Prostate gland (tissue), 2 donors: ENCODE measurements at regions not wholly inside any gene's neighbourhood (a gene's known extent, or its start where the extent isn't known, plus 50 kb on each side); places are given as distances from the start of the nearest gene placed in this dataset.

Source experiments
- DNase-seq: peaks from one replicate; pipeline ENCODE4 v3.0.0-alpha.2; 2019; ENCODE audit warnings: low spot score
- H3K27ac ChIP-seq, 2 donors: fragments of 200-600 bp; sonication (generic); 2 replicates each; pipeline ENCODE4 v1.5.1; 2017 to 2019
- H3K27me3 ChIP-seq: fragments of 200-600 bp; sonication (generic); replicated peaks from 2 replicates; pipeline ENCODE4 v1.5.1; 2019; ENCODE audit not compliant: insufficient read depth
- H3K36me3 ChIP-seq, 2 donors: fragments of 200-600 bp; sonication (generic); 1 replicate in 1 of 2; 2 replicates in 1 of 2; pipeline versions ENCODE4 v1.5.1 to v1.8.1; 2017 to 2019
- H3K4me1 ChIP-seq: fragments of 200-600 bp; sonication (generic); replicated peaks from 2 replicates; pipeline ENCODE4 v1.5.1; 2019
- H3K4me3 ChIP-seq, 2 donors: fragments of 200-600 bp; sonication (generic); 2 replicates each; pipeline ENCODE4 v1.5.1; 2017 to 2019
- H3K9me3 ChIP-seq: fragments of 200-600 bp; sonication (generic); 2 replicates; pipeline ENCODE4 v1.5.1; 2017
- POLR2A ChIP-seq: fragments of 450-650 bp; IDR thresholded peaks from one replicate; pipeline ENCODE4 v1.6.1; 2016; ENCODE audit warnings: antibody characterized with exemption, mild to moderate bottlenecking
- POLR2AphosphoS5 ChIP-seq: sonication (generic); formaldehyde crosslinking; IDR thresholded peaks from one replicate; pipeline ENCODE4 v1.6.1; 2017; ENCODE audit warnings: antibody characterized with exemption
- WGBS: methylation state at CpG from one replicate; pipeline ENCODE4 v1.1.5; 2018; 5-methylcytosine and 5-hydroxymethylcytosine counted together
- intact Hi-C: fragments of 100-400 bp; cut with DNase I; formaldehyde crosslinking; loops from one replicate; pipeline ENCODE4 v1.14.2; 2022
- TF ChIP-seq, protein P1 (sequence below), 4 experiments: fragments of 200-600 bp in 2 of 4; fragments of 450-650 bp in 2 of 4; sonication (generic) in 2 of 4; IDR thresholded peaks; 1 replicate in 3 of 4; 2 replicates in 1 of 4; pipeline ENCODE4 v1.5.1; 2016 to 2019; ENCODE audit warnings: antibody characterized with exemption in 4 of 4, mild to moderate bottlenecking in 2 of 4, moderate library complexity in 2 of 4

DNA sequence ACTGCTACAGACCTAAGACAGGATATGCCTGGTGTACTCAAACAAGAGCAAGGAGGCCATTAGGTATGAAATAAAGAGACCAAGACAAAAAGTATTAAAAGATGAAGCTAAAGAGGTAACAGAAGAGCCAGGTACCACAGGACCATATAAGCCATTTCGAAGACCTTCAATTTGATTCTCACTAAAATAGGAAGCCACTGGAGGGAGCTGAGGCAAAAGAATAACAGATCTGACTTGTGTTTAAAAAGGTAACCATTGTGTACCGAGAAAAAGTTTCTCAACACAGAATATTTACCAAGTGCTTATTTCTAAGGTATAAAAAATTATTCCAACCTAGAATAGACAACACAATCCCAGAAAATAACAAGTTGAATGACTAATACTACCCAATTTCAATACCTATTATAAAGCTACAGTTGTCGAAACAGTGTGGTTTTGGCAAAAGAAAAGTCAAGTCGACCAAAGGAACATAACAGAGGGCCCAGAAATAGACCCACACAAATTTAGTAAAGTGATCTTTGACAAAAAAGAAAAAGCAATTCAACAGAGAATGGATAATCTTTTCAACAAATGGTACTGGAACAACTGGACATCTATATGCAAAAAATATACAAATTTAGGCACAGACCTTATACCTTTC lies 125.3 kb upstream of the DST start:
- no peak for DNase-seq
- TF ChIP-seq, protein P1, sequence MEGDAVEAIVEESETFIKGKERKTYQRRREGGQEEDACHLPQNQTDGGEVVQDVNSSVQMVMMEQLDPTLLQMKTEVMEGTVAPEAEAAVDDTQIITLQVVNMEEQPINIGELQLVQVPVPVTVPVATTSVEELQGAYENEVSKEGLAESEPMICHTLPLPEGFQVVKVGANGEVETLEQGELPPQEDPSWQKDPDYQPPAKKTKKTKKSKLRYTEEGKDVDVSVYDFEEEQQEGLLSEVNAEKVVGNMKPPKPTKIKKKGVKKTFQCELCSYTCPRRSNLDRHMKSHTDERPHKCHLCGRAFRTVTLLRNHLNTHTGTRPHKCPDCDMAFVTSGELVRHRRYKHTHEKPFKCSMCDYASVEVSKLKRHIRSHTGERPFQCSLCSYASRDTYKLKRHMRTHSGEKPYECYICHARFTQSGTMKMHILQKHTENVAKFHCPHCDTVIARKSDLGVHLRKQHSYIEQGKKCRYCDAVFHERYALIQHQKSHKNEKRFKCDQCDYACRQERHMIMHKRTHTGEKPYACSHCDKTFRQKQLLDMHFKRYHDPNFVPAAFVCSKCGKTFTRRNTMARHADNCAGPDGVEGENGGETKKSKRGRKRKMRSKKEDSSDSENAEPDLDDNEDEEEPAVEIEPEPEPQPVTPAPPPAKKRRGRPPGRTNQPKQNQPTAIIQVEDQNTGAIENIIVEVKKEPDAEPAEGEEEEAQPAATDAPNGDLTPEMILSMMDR (IDR thresholded peaks at IDR 0.05) = no peak
- no peak for TF ChIP-seq POLR2AphosphoS5
- no peak for TF ChIP-seq POLR2A
- Histone ChIP-seq H3K36me3 (no peaks in the 10 kb centered on the region), H3K9me3 (no peaks in the 10 kb centered on the region), H3K27me3 (no peaks in the 10 kb centered on the region), H3K27ac (no peak overlapping the region), H3K4me1 (no peaks in the 10 kb centered on the region), H3K4me3 (no peak overlapping the region)
- 76% methylated on average over 4 of the region's 4 CpGs for WGBS
- intact Hi-C loops = no loop called here

DNA sequence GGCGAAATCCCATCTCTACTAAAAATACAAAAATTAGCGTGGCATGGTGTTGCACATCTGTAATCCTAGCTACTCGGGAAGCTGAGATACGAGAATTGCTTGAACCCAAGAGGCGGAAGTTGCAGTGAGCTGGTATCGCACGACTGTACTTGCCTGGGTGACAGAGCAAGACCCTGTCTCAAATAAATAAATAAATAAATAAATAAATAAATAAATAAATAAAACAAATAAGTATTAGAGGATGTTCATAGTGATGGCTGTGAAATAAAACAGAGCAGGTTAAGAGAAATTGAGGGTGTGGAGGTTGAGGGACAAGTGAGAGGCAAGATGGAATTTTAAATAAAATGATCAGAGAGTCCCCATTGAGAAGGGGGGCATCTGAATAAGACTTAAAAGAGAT lies 124.7 kb upstream of the DST start:
- Histone ChIP-seq H3K27me3 (no peaks in the 10 kb centered on the region), H3K36me3 (no peaks in the 10 kb centered on the region), H3K9me3 (no peaks in the 10 kb centered on the region), H3K4me3 (no peak overlapping the region), H3K27ac (no peak overlapping the region), H3K4me1 (no peaks in the 10 kb centered on the region)
- intact Hi-C loops = no loop called here
- WGBS = 93% methylated on average over 7 of the region's 7 CpGs
- DNase-seq = no peak
- TF ChIP-seq POLR2AphosphoS5 (no peak), POLR2A (no peak)
- TF ChIP-seq, protein P1 (IDR thresholded peaks at IDR 0.05) = no peak

DNA sequence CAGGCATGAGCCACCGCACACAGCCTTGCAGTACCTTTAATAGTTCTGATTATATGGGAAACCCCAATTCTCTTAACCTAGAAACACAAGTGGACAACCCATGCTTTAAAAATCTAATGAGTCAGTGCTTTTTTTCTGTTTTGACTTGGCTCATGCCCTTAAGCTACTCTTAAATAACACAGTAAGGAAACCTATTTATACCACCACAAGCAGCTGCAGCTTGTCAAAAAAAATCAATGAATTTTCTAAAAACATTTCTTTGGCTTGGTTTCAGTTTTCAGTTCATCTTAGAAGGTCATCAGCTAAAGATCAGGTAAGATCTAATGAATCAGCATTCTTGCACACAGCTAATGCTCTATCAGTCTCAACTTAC lies 124.1 kb upstream of the DST start:
- Histone ChIP-seq H3K27ac (no peak overlapping the region), H3K36me3 (no peaks in the 10 kb centered on the region), H3K4me3 (no peak overlapping the region), H3K9me3 (no peaks in the 10 kb centered on the region), H3K4me1 (no peaks in the 10 kb centered on the region), H3K27me3 (no peaks in the 10 kb centered on the region)
- 93% methylated on average over 1 of the region's 1 CpG for WGBS
- TF ChIP-seq POLR2AphosphoS5 = no peak
- TF ChIP-seq, protein P1 (IDR thresholded peaks at IDR 0.05) = no peak
- no peak for TF ChIP-seq POLR2A
- DNase-seq = no peak
- intact Hi-C loops = no loop called here

DNA sequence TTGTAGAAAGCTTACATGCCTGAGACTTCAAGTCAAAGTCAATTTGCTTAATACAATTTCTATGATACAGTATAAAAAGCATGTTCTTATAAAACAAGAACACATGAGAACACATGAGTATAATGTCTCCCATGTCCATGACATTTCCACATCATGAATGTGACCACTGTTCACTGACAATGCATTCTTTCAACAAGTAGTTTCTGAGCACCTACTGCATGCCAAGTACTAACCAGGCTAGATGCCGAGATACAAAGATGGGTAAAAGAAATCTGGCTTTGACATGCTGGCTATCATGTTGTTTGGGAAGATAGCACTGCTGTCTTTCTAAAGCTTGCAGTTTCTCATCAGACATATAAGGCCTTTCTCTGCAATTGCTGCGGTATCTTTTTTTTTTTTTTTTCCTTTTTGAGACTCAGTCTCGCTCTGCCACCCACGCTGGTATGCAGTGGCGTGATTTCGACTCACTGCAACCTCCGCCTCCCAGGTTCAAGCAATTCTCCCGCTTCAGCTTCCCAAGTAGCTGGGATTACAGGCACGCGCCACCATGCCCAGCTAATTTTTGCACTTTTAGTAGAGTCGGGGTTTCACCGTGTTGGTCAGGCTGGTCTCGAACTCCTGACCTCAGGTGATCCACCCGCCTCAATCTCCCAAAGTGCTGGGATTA lies 123.6 kb upstream of the DST start:
- TF ChIP-seq POLR2A (no peak), POLR2AphosphoS5 (no peak)
- TF ChIP-seq, protein P1 (IDR thresholded peaks at IDR 0.05) = no peak
- H3K36me3 ChIP-seq = no peaks in the 10 kb centered on the region
- WGBS = 96% methylated on average over 14 of the region's 14 CpGs
- H3K27ac ChIP-seq = no peak overlapping the region
- H3K4me3 ChIP-seq = no peak overlapping the region
- H3K9me3 ChIP-seq = no peaks in the 10 kb centered on the region
- H3K4me1 ChIP-seq = no peaks in the 10 kb centered on the region
- intact Hi-C loops = no loop called here
- DNase-seq = no peak
- no peaks in the 10 kb centered on the region for H3K27me3 ChIP-seq

DNA sequence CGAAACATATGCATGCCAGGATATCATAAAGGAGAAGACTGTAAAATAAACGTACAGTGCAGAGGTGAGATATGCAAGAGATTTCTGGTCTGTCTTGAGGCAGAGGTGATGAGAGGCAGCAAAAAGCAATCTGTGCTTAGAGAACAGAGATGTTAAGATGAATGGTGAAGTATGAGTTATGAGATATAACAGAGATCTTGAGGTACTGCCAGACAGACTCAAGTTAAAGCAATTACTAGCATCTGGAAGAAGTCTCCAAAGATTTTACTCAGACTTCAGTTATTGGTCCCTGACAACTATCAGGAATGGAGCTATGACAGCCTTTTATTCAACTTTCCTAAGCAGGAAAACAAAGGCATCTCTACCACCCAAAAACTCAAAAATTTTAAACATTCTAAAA lies 122.8 kb upstream of the DST start:
- Histone ChIP-seq H3K27ac (no peak overlapping the region), H3K27me3 (no peaks in the 10 kb centered on the region), H3K4me3 (no peak overlapping the region), H3K9me3 (no peaks in the 10 kb centered on the region), H3K4me1 (no peaks in the 10 kb centered on the region), H3K36me3 (no peaks in the 10 kb centered on the region)
- no peak for DNase-seq
- intact Hi-C loops = no loop called here
- TF ChIP-seq, protein P1 (IDR thresholded peaks at IDR 0.05) = no peak
- TF ChIP-seq POLR2A = no peak
- TF ChIP-seq POLR2AphosphoS5 = no peak
- 69% methylated on average over 2 of the region's 2 CpGs for WGBS
